OCI-LY7 (cell line): ENCODE measurements at regions not wholly inside any gene's neighbourhood (a gene's known extent, or its start where the extent isn't known, plus 50 kb on each side); places are given as distances from the start of the nearest gene placed in this dataset.
"Not testable (repeated sequence)": the region's sequence is repeated elsewhere in the genome, so short reads cannot be mapped to it uniquely, and the experiment has no call there.

Source experiments
- CTCF ChIP-seq: fragments of 200-600 bp; sonication (generic); conservative IDR thresholded peaks from 2 replicates; pipeline ENCODE4 v1.5.1; 2014; ENCODE audit warnings: mild to moderate bottlenecking, antibody characterized with exemption, low read length, moderate library complexity, mixed read lengths
- EZH2phosphoT487 ChIP-seq: fragments of 200-600 bp; sonication (generic); IDR thresholded peaks from 2 replicates; pipeline ENCODE4 v1.6.1; 2018; ENCODE audit warnings: low read depth, borderline replicate concordance, mild to moderate bottlenecking, mixed run types, antibody characterized with exemption, low read length, moderate library complexity, mixed read lengths

- not testable (repeated sequence) for TF ChIP-seq CTCF, EZH2phosphoT487
Measured at GRCh38 chr21:6106686-6107567, 4414.5 kb upstream of the TPTE start.
